Esophagus muscularis mucosa (tissue), 4 donors: ENCODE measurements at regions not wholly inside any gene's neighbourhood (a gene's known extent, or its start where the extent isn't known, plus 50 kb on each side); places are given as distances from the start of the nearest gene placed in this dataset.

Experiments used
- DNase-seq: peaks from one replicate; pipeline ENCODE4 v3.0.0-alpha.2; 2017; ENCODE audit errors: extremely low spot score
- H3K27ac ChIP-seq, 4 donors: fragments of 200-600 bp; sonication (generic); replicated peaks in 1 of 4; 1 replicate in 3 of 4; 2 replicates in 1 of 4; pipeline ENCODE4 v1.5.1; 2016 to 2019; ENCODE audit warnings: mild to moderate bottlenecking in 1 of 4
- H3K27me3 ChIP-seq, 4 donors: fragments of 200-600 bp; sonication (generic); one replicate each; pipeline versions ENCODE4 v1.5.1 to v1.6.0; 2016 to 2019
- H3K36me3 ChIP-seq, 4 donors: fragments of 200-600 bp; sonication (generic); one replicate each; pipeline ENCODE4 v1.5.1; 2016 to 2019
- H3K4me1 ChIP-seq, 4 donors: fragments of 200-600 bp; sonication (generic); one replicate each; pipeline ENCODE4 v1.5.1; 2016 to 2019
- H3K4me3 ChIP-seq, 4 donors: fragments of 200-600 bp; sonication (generic); 1 replicate in 2 of 4; 2 replicates in 2 of 4; pipeline ENCODE4 v1.5.1; 2016 to 2019; ENCODE audit warnings: mild to moderate bottlenecking in 4 of 4, moderate library complexity in 1 of 4
- H3K9me3 ChIP-seq, 4 donors: fragments of 200-600 bp; sonication (generic); 1 replicate in 3 of 4; 2 replicates in 1 of 4; pipeline ENCODE4 v1.5.1; 2016 to 2019
- EP300 ChIP-seq: sonication (generic); formaldehyde crosslinking; IDR thresholded peaks from one replicate; pipeline ENCODE4 v1.6.1; 2017; ENCODE audit warnings: antibody characterized with exemption
- POLR2A ChIP-seq: fragments of 450-650 bp; IDR thresholded peaks from one replicate; pipeline ENCODE4 v1.6.1; 2017; ENCODE audit warnings: antibody characterized with exemption, moderate library complexity, mild to moderate bottlenecking, low read depth
- POLR2AphosphoS5 ChIP-seq, 2 donors: sonication (generic); formaldehyde crosslinking; IDR thresholded peaks; one replicate each; pipeline ENCODE4 v1.6.1; 2017; ENCODE audit warnings: antibody characterized with exemption in 2 of 2
- WGBS: methylation state at CpG from one replicate; pipeline ENCODE4 v1.1.5; 2018; 5-methylcytosine and 5-hydroxymethylcytosine counted together
- intact Hi-C: fragments of 100-400 bp; cut with DNase I; formaldehyde crosslinking; loops from one replicate; pipeline ENCODE4 v1.15.1; 2023
- TF ChIP-seq, protein P1 (sequence below), 3 experiments: fragments of 200-600 bp in 2 of 3; fragments of 450-650 bp in 1 of 3; sonication (generic) in 2 of 3; IDR thresholded peaks; one replicate each; pipeline ENCODE4 v1.5.1; 2017 to 2019; ENCODE audit warnings: antibody characterized with exemption in 3 of 3, mild to moderate bottlenecking in 2 of 3, moderate library complexity in 1 of 3

- H3K9me3 ChIP-seq: no peaks in the 10 kb centered on the region
- H3K4me3 ChIP-seq: no peak overlapping the region
- H3K27ac ChIP-seq: no peak overlapping the region
- no peaks in the 10 kb centered on the region for H3K4me1 ChIP-seq
- WGBS: 33% methylated on average over 1 of the region's 1 CpG
- intact Hi-C loops: no loop called here
- TF ChIP-seq POLR2AphosphoS5 (IDR thresholded peaks at IDR 0.05): no peak
- TF ChIP-seq EP300: no peak
- TF ChIP-seq, protein P1, sequence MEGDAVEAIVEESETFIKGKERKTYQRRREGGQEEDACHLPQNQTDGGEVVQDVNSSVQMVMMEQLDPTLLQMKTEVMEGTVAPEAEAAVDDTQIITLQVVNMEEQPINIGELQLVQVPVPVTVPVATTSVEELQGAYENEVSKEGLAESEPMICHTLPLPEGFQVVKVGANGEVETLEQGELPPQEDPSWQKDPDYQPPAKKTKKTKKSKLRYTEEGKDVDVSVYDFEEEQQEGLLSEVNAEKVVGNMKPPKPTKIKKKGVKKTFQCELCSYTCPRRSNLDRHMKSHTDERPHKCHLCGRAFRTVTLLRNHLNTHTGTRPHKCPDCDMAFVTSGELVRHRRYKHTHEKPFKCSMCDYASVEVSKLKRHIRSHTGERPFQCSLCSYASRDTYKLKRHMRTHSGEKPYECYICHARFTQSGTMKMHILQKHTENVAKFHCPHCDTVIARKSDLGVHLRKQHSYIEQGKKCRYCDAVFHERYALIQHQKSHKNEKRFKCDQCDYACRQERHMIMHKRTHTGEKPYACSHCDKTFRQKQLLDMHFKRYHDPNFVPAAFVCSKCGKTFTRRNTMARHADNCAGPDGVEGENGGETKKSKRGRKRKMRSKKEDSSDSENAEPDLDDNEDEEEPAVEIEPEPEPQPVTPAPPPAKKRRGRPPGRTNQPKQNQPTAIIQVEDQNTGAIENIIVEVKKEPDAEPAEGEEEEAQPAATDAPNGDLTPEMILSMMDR (IDR thresholded peaks at IDR 0.05): no peak
- no peak for TF ChIP-seq POLR2A
- no peak for DNase-seq
- H3K36me3 ChIP-seq: no peaks in the 10 kb centered on the region
- no peaks in the 10 kb centered on the region for H3K27me3 ChIP-seq
These were observed 126.6 kb upstream of the CWC22 start for GRCh38 chr2:180133736-180134135.

DNA sequence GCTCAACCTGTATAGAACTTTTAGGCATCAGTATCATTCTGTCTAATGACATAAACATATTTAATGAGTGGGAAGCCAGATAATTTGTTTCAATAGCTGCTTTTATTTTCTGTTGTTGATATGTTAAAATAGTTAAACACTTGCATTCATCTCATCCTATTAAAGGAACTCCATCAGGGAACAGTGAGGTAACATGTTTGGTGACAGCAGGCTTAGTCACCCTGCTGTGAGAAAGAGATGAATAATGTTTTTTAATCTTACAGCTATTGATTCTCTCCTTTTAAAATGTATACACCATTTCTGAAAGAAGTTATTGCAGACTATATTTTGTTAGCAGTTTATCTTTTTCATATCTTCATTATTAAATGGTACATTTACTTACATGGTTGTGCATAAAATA, 123.3 kb upstream of the CWC22 start:
- no peaks in the 10 kb centered on the region for H3K27me3 ChIP-seq

GRCh38 chr2:180128861-180129260, 121.8 kb upstream of the CWC22 start:
- Histone ChIP-seq H3K27ac (no peak overlapping the region), H3K4me1 (peaks cover 0 to 16% (median 11%) of the 10 kb centered on the region in 4 donors), H3K27me3 (no peaks in the 10 kb centered on the region), H3K4me3 (no peak overlapping the region), H3K36me3 (no peaks in the 10 kb centered on the region), H3K9me3 (no peaks in the 10 kb centered on the region)
- intact Hi-C loops: loop anchor here (10.0 kb wide), 1 partner anchor 946 kb away; no protein-coding TSS in a partner anchor
- DNase-seq: no peak
- WGBS: 69% methylated on average over 2 of the region's 2 CpGs
- TF ChIP-seq POLR2AphosphoS5 (IDR thresholded peaks at IDR 0.05) (no peak), POLR2A (no peak)
- TF ChIP-seq, protein P1 (IDR thresholded peaks at IDR 0.05): no peak

More for the DNA sequence above, 123.3 kb upstream of the CWC22 start:
- DNase-seq: no peak
- H3K4me3 ChIP-seq: no peak overlapping the region
- intact Hi-C loops: no loop called here
- peaks cover 0 to 7% (median 6%) of the 10 kb centered on the region in 4 donors for H3K4me1 ChIP-seq
- no peak overlapping the region for H3K27ac ChIP-seq
- no peaks in the 10 kb centered on the region for H3K9me3 ChIP-seq
- TF ChIP-seq EP300 (no peak), POLR2AphosphoS5 (IDR thresholded peaks at IDR 0.05) (no peak), POLR2A (no peak)
- TF ChIP-seq, protein P1 (IDR thresholded peaks at IDR 0.05): no peak
- no peaks in the 10 kb centered on the region for H3K36me3 ChIP-seq

DNA sequence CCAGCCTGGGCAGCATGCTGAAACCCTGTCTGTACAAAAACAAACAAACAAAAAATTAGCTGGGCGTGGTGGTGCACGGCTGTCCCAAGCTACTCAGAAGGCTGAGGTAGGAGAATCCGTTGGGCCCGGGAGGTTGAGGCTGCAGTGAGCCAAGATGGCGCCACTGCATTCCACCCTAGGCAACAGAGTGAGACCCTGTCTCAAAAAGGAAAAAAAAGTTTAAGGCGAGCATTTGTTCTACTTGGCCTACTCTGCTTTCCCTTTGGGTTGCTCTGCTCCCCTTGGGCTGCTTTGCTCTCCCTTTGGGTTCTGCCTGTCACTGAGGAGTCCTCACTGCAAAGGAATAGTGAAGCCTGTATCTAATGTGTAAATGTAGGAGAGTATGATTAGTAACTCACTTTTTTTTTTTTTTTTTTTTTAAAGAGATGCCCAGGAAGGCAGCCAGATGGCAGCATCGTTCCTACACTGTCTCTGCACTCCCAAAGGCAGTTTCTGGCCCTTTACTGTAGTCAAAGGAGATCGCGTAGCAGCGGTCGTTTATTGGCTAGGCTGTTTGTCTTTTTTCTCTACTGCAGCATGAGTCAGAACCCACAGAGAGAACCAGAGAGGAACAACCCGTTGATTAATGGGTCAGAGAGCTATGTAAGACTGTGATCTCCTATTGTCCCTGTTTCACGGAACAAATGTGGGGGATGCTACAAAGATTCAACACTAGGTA, 118.3 kb upstream of the CWC22 start:
- 26% methylated on average over 13 of the region's 13 CpGs for WGBS
- intact Hi-C loops: loop anchor here (10.0 kb wide), 1 partner anchor 949 kb away; no protein-coding TSS in a partner anchor
- H3K27ac ChIP-seq: no peak overlapping the region
- H3K27me3 ChIP-seq: no peaks in the 10 kb centered on the region
- no peaks in the 10 kb centered on the region for H3K9me3 ChIP-seq
- H3K4me1 ChIP-seq: peaks cover 0 to 16% (median 11%) of the 10 kb centered on the region in 4 donors
- TF ChIP-seq POLR2AphosphoS5 (IDR thresholded peaks at IDR 0.05): no peak
- TF ChIP-seq, protein P1 (IDR thresholded peaks at IDR 0.05): peak; percentile 53 to 65 (median 57)
- TF ChIP-seq EP300: no peak
- H3K36me3 ChIP-seq: no peaks in the 10 kb centered on the region
- DNase-seq: no peak
- no peak overlapping the region for H3K4me3 ChIP-seq
